SK-N-MC (cell line): ENCODE measurements at regions not wholly inside any gene's neighbourhood (a gene's known extent, or its start where the extent isn't known, plus 50 kb on each side); places are given as distances from the start of the nearest gene placed in this dataset.
A peak's percentile ranks its signal among the peaks of the same experiment; 100 is the strongest.

ENCODE experiments used
- DNase-seq: peaks from one replicate; pipeline ENCODE4 v3.0.0-alpha.2; 2011; ENCODE audit warnings: low read depth, low spot score
- H3K27ac ChIP-seq: fragments of 200-600 bp; sonication (generic); 2 replicates; pipeline ENCODE4 v1.5.1; 2016; ENCODE audit warnings: mixed run types
- H3K36me3 ChIP-seq: fragments of 200-600 bp; sonication (generic); 2 replicates; pipeline ENCODE4 v1.6.1; 2017; ENCODE audit warnings: antibody characterized with exemption, low read length, mixed read lengths; ENCODE audit not compliant: insufficient read depth
- H3K4me3 ChIP-seq: fragments of 200-600 bp; sonication (generic); 2 replicates; pipeline ENCODE4 v1.5.1; 2016
- H3K9ac ChIP-seq: fragments of 200-600 bp; sonication (generic); 2 replicates; pipeline ENCODE4 v1.8.0; 2017; ENCODE audit warnings: mixed run types, mixed read lengths; ENCODE audit not compliant: insufficient read length
- H3K9me3 ChIP-seq: fragments of 200-600 bp; sonication (generic); 2 replicates; pipeline ENCODE4 v1.6.1; 2017; ENCODE audit warnings: low read depth, mild to moderate bottlenecking, antibody characterized with exemption, low read length, moderate library complexity, mixed read lengths
- EZH2 ChIP-seq: fragments of 200-600 bp; sonication (generic); IDR thresholded peaks from one replicate; pipeline ENCODE4 v1.6.1; 2017; ENCODE audit warnings: antibody characterized with exemption
- FOXP2 ChIP-seq: optimal IDR thresholded peaks from 2 replicates; pipeline ENCODE3; 2011; ENCODE audit warnings: mild to moderate bottlenecking, moderate library complexity; ENCODE audit not compliant: insufficient read depth; ENCODE audit errors: extremely low read length, control extremely low read depth
- POLR2AphosphoS5 ChIP-seq: IDR thresholded peaks from 2 replicates; pipeline ENCODE4 v1.6.1; 2012; ENCODE audit warnings: mild to moderate bottlenecking, low read depth, low read length, borderline replicate concordance

GRCh38 chr6:18324706-18325042 lies 60.3 kb upstream of the DEK start:
- Histone ChIP-seq H3K27ac (no peak overlapping the region), H3K9ac (no peak overlapping the region), H3K9me3 (no peaks in the 10 kb centered on the region), H3K4me3 (no peak overlapping the region), H3K36me3 (no peaks in the 10 kb centered on the region)
- no peak for DNase-seq
- TF ChIP-seq EZH2 (no peak), FOXP2 (no peak)

- TF ChIP-seq FOXP2 (no peak), EZH2 (no peak), POLR2AphosphoS5 (no peak)
- Histone ChIP-seq H3K4me3 (no peak overlapping the region), H3K27ac (no peak overlapping the region), H3K36me3 (no peaks in the 10 kb centered on the region), H3K9me3 (no peaks in the 10 kb centered on the region), H3K9ac (no peak overlapping the region)
- DNase-seq: peak; percentile 61
Measured at GRCh38 chr6:18323935-18324705, 59.8 kb upstream of the DEK start.

GRCh38 chr6:18317850-18318249 lies 53.5 kb upstream of the DEK start:
- Histone ChIP-seq H3K9ac (no peak overlapping the region), H3K4me3 (no peak overlapping the region), H3K36me3 (no peaks in the 10 kb centered on the region), H3K27ac (no peak overlapping the region), H3K9me3 (no peaks in the 10 kb centered on the region)
- TF ChIP-seq FOXP2 (no peak), EZH2 (no peak), POLR2AphosphoS5 (no peak)
- no peak for DNase-seq

DNA sequence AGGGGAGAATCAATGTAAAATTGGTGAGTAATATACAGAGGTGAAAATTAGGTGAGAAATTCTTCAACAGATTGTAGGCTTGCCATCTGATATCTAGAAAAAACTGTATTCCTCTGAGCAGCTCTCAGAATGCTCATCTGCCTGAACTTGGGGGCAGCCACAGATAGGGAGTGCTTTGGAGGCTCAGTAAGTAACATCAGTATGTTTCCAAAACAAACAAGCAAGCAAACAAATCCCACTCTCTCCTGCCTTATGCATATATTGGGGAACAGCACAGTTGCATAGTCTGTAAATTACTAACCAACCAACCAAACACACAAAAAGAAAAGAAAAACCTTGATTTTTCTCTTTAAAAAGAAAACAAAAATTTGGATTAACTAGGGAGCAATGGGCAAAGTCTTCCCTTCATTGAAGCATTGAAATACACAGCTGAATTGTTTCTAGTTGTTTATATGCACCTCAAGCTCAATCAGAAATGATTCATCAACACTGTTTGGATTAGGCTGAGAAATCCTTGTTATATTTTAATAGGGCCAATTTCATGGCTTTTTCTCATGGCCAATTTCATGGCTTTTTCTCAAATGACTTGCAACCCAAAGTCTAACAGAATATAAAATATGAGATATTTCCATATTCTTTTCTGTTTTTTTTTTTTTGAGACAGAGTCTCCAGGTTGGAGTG lies 50.1 kb upstream of the DEK start:
- TF ChIP-seq EZH2: no peak
- TF ChIP-seq POLR2AphosphoS5: no peak
- no peak for TF ChIP-seq FOXP2
- H3K9ac ChIP-seq: no peak overlapping the region
- no peak for DNase-seq
- no peaks in the 10 kb centered on the region for H3K9me3 ChIP-seq
- no peak overlapping the region for H3K27ac ChIP-seq
- no peaks in the 10 kb centered on the region for H3K36me3 ChIP-seq
- no peak overlapping the region for H3K4me3 ChIP-seq
